AG10803 (cell line): ENCODE measurements at regions not wholly inside any gene's neighbourhood (a gene's known extent, or its start where the extent isn't known, plus 50 kb on each side); places are given as distances from the start of the nearest gene placed in this dataset.
A peak's percentile ranks its signal among the peaks of the same experiment; 100 is the strongest.

Source experiments
- DNase-seq: peaks from one replicate; pipeline ENCODE4 v3.0.0; 2010; ENCODE audit warnings: low read depth
- H3K4me3 ChIP-seq: 2 replicates; pipeline ENCODE4 v1.5.1; 2011; ENCODE audit warnings: mild to moderate bottlenecking, low read length, control low read depth
- CTCF ChIP-seq: conservative IDR thresholded peaks from 2 replicates; pipeline ENCODE4 v1.5.1; 2011; ENCODE audit warnings: mild to moderate bottlenecking, low read length, control low read depth, inconsistent platforms

GRCh38 chr1:55696891-55697290 lies 481.7 kb upstream of the USP24 start:
- no peak overlapping the region for H3K4me3 ChIP-seq
- no peak for TF ChIP-seq CTCF
- DNase-seq = no peak

- no peak for TF ChIP-seq CTCF
- peak; percentile 94 for DNase-seq
These were observed 481.1 kb upstream of the USP24 start for GRCh38 chr1:55696181-55696754.

GRCh38 chr1:55695552-55695951 lies 480.4 kb upstream of the USP24 start:
- no peak for TF ChIP-seq CTCF
- H3K4me3 ChIP-seq = no peak overlapping the region
- DNase-seq = no peak

More at GRCh38 chr1:55696181-55696754, 481.1 kb upstream of the USP24 start:
- H3K4me3 ChIP-seq = no peak overlapping the region

GRCh38 chr1:55695151-55695550 lies 480.0 kb upstream of the USP24 start:
- H3K4me3 ChIP-seq = no peak overlapping the region
- TF ChIP-seq CTCF = no peak
- no peak for DNase-seq

GRCh38 chr1:55694310-55694801 lies 479.2 kb upstream of the USP24 start:
- H3K4me3 ChIP-seq = no peak overlapping the region
- no peak for DNase-seq
- no peak for TF ChIP-seq CTCF

- no peak for DNase-seq
- H3K4me3 ChIP-seq = no peak overlapping the region
- TF ChIP-seq CTCF = no peak
These were observed 477.6 kb upstream of the USP24 start for GRCh38 chr1:55692726-55693125.

GRCh38 chr1:55690366-55690765 lies 475.2 kb upstream of the USP24 start:
- DNase-seq = no peak
- TF ChIP-seq CTCF = no peak
- no peak overlapping the region for H3K4me3 ChIP-seq
